ENCODE measurements at regions not wholly inside any gene's neighbourhood (a gene's known extent, or its start where the extent isn't known, plus 50 kb on each side); places are given as distances from the start of the nearest gene placed in this dataset.
A peak's percentile ranks its signal among the peaks of the same experiment; 100 is the strongest.
"Not testable (repeated sequence)": the region's sequence is repeated elsewhere in the genome, so short reads cannot be mapped to it uniquely, and the experiment has no call there.

DNA sequence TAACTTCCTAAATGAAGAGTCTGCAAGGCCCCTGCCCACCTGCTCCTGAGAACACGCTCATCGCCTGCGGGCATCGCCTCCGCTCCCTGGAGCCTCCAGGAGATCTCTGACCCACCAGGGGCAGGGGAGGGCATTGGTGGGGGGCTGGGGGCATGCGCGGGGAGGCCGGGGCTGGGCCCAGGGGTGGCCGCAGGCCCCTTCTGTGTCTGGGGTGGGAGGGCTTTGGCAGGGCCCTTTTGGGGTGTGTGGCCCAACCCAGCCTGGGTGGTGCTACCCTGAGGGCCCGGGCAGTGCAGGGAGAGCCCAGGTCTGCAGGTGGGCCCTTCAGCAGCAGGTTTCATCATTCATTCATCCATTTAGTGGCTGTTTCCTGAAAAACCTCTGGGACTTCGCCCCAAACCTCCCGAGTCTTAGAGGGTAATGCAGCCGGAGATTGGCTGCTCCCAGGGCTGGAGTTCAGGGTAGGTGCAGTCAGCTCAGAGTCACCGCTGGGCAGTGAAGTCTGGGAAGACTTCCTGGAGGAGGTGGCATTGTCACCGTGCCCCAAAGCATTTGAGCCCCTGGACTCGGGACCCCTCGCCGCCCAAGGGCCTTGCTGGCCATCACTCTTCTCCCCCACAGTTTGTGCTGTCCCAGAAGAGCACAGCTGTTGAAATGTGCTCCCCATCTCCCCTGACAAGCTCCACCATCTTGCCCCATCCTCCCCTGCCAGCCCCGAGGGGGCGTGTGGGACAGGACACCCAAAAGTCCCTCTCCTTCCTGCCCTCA is 255.1 kb downstream of the PARP8 start:
- H3K36me3 ChIP-seq: no peaks in the 10 kb centered on the region
- no peaks in the 10 kb centered on the region for H3K4me1 ChIP-seq
- no peak overlapping the region for H3K27ac ChIP-seq
- TF ChIP-seq EP300 (IDR thresholded peaks at IDR 0.05): no peak
- TF ChIP-seq CTCF (IDR thresholded peaks at IDR 0.05): no peak
- TF ChIP-seq POLR2AphosphoS5 (IDR thresholded peaks at IDR 0.05): no peak
- TF ChIP-seq POLR2A (IDR thresholded peaks at IDR 0.05): no peak
- peaks cover 12% of the 10 kb centered on the region for H3K27me3 ChIP-seq
- H3K4me3 ChIP-seq: no peak overlapping the region
- WGBS, 2 donors (ENCODE audit: low coverage in 1 of 2): 100% methylated on average over 2 of the region's 20 CpGs; no CpG with 5 or more reads in 1 of the 2 donors
- H3K9me3 ChIP-seq: peaks cover 0 to 1% (median 0%) of the 10 kb centered on the region in 3 donors
- ATAC-seq: no peak

DNA sequence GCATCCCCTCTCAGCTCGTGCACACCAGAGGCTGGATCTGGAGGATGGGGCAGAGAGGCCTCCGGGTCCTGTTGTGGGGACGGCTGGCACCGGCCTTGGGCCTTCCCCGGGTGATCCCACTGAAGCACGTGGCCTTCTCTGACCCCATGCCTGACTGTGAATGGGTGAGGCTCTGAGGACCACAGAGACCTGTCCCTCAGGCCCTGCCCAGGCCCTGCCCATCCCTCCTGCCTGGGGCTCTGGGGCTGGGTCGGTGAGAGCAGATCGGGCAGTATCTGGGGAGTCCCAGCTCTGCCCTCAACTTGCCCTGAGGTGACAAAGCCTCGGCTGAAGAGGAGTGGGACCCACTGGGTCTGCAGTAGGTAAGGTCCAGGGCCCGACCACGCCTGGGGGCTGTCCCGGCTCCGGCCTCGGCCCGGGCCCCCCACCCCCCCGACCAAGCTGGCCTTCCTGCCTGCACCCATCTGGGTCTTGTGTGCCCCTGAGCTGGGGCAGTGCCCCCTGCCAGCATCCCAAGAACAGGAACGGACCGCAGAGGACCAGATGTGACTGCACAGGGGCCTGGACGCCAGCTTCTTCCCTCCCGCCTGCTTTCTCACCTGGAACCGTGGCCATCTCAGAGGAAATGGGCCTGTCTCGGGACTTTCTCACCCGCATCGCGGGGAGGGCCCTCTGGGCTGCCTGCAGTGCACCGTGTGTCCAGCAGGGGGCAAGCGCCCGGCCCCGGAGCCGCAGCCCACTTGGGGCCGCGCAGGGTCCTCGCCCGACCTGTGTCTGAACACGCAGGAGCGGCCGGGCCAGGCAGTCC is 255.9 kb downstream of the PARP8 start:
- TF ChIP-seq CTCF (IDR thresholded peaks at IDR 0.05): peak in 2 of 4 experiments; percentile 26 to 49
- WGBS, 2 donors (ENCODE audit: low coverage in 1 of 2): 100% methylated on average over 2 of the region's 37 CpGs; no CpG with 5 or more reads in 1 of the 2 donors
- peaks cover 12% of the 10 kb centered on the region for H3K27me3 ChIP-seq
- H3K27ac ChIP-seq, H3K9me3 ChIP-seq, H3K36me3 ChIP-seq, H3K4me3 ChIP-seq, H3K4me1 ChIP-seq, ATAC-seq: not testable (repeated sequence)

GRCh38 chr5:50922942-50923767 is 256.7 kb downstream of the PARP8 start:
- no peaks in the 10 kb centered on the region for H3K4me1 ChIP-seq
- H3K9me3 ChIP-seq: no peaks in the 10 kb centered on the region
- H3K4me3 ChIP-seq: no peak overlapping the region
- H3K27me3 ChIP-seq: peaks cover 12% of the 10 kb centered on the region
- ATAC-seq: peak; percentile 50
- H3K36me3 ChIP-seq: no peaks in the 10 kb centered on the region
- H3K27ac ChIP-seq: no peak overlapping the region
- 81% methylated on average over 5 of the region's 34 CpGs; no CpG with 5 or more reads in 1 of the 2 donors for WGBS, 2 donors (ENCODE audit: low coverage in 1 of 2)
- no peak for TF ChIP-seq EP300 (IDR thresholded peaks at IDR 0.05)

GRCh38 chr5:50923768-50924494 is 257.5 kb downstream of the PARP8 start:
- no peaks in the 10 kb centered on the region for H3K36me3 ChIP-seq
- no peaks in the 10 kb centered on the region for H3K9me3 ChIP-seq
- TF ChIP-seq CTCF (IDR thresholded peaks at IDR 0.05) (no peak), POLR2A (IDR thresholded peaks at IDR 0.05) (no peak), EP300 (IDR thresholded peaks at IDR 0.05) (no peak), POLR2AphosphoS5 (IDR thresholded peaks at IDR 0.05) (no peak)
- 81 to 86% methylated on average over 4 to 7 of the region's 18 CpGs for WGBS, 2 donors (ENCODE audit: low coverage in 1 of 2)
- H3K4me3 ChIP-seq: no peak overlapping the region
- peak; percentile 30 for ATAC-seq
- H3K4me1 ChIP-seq: no peaks in the 10 kb centered on the region
- H3K27ac ChIP-seq: no peak overlapping the region
- peaks cover 12% of the 10 kb centered on the region for H3K27me3 ChIP-seq

GRCh38 chr5:50927953-50928352 is 261.5 kb downstream of the PARP8 start:
- Histone ChIP-seq H3K4me3 (no peak overlapping the region), H3K9me3 (no peaks in the 10 kb centered on the region), H3K36me3 (no peaks in the 10 kb centered on the region), H3K4me1 (no peaks in the 10 kb centered on the region), H3K27me3 (no peaks in the 10 kb centered on the region), H3K27ac (no peak overlapping the region)
- TF ChIP-seq CTCF (IDR thresholded peaks at IDR 0.05) (no peak), POLR2AphosphoS5 (IDR thresholded peaks at IDR 0.05) (no peak), EP300 (IDR thresholded peaks at IDR 0.05) (no peak), POLR2A (IDR thresholded peaks at IDR 0.05) (no peak)
- ATAC-seq: no peak
